Mesenchymal stem cell (in vitro differentiated cells and primary cell): ENCODE measurements at regions not wholly inside any gene's neighbourhood (a gene's known extent, or its start where the extent isn't known, plus 50 kb on each side); places are given as distances from the start of the nearest gene placed in this dataset.

ENCODE experiments used
- DNase-seq: peaks from one replicate; pipeline ENCODE4 v3.0.0-alpha.2; 2013
- H2AFZ ChIP-seq: one replicate; pipeline ENCODE4 v1.6.1; 2013; ENCODE audit warnings: low read depth, mild to moderate bottlenecking, control low read depth, inconsistent platforms, low read length, moderate library complexity
- H2AK5ac ChIP-seq: 2 replicates; pipeline ENCODE4 v1.6.1; 2013; ENCODE audit warnings: low read length, moderate library complexity, mild to moderate bottlenecking, inconsistent platforms; ENCODE audit not compliant: severe bottlenecking
- H2BK120ac ChIP-seq: one replicate; pipeline ENCODE4 v1.6.1; 2013; ENCODE audit warnings: low read depth, mild to moderate bottlenecking, inconsistent platforms, low read length, moderate library complexity
- H2BK12ac ChIP-seq, 2 experiments: one replicate each; pipeline ENCODE4 v1.6.1; 2013; ENCODE audit warnings: inconsistent platforms in 2 of 2, low read length in 2 of 2, mild to moderate bottlenecking in 2 of 2, moderate library complexity in 2 of 2, control low read depth in 1 of 2
- H2BK15ac ChIP-seq: one replicate; pipeline ENCODE4 v1.6.1; 2013; ENCODE audit warnings: mild to moderate bottlenecking, low read depth, inconsistent platforms; ENCODE audit not compliant: poor library complexity, severe bottlenecking
- H2BK5ac ChIP-seq: 2 replicates; pipeline ENCODE4 v1.6.1; 2013; ENCODE audit warnings: low read depth, mild to moderate bottlenecking, low read length, control low read depth, inconsistent platforms; ENCODE audit not compliant: poor library complexity, severe bottlenecking
- H3K14ac ChIP-seq, 2 experiments: one replicate each; pipeline ENCODE4 v1.6.1; 2013; ENCODE audit warnings: inconsistent platforms in 2 of 2, low read length in 2 of 2, control low read depth in 1 of 2, mild to moderate bottlenecking in 1 of 2, moderate library complexity in 1 of 2
- H3K18ac ChIP-seq, 2 experiments: one replicate each; pipeline ENCODE4 v1.6.1; 2013; ENCODE audit warnings: inconsistent platforms in 2 of 2, low read length in 2 of 2, control low read depth in 1 of 2, low read depth in 1 of 2, mild to moderate bottlenecking in 1 of 2
- H3K23ac ChIP-seq, 2 experiments: one replicate each; pipeline ENCODE4 v1.6.1; 2013; ENCODE audit warnings: inconsistent platforms in 2 of 2, low read length in 2 of 2, mild to moderate bottlenecking in 2 of 2, moderate library complexity in 2 of 2, control low read depth in 1 of 2
- H3K27ac ChIP-seq: 2 replicates; pipeline ENCODE4 v1.5.1; 2013; ENCODE audit warnings: mild to moderate bottlenecking, moderate library complexity, low read length, control low read depth, inconsistent platforms; ENCODE audit not compliant: poor library complexity, severe bottlenecking
- H3K27me3 ChIP-seq, 2 experiments: 2 replicates each; pipeline versions ENCODE4 v1.6.1 to v1.7.0; 2013; ENCODE audit warnings: low read length in 2 of 2, mild to moderate bottlenecking in 2 of 2, moderate library complexity in 2 of 2, control low read depth in 1 of 2, inconsistent platforms in 1 of 2; ENCODE audit not compliant: control insufficient read depth in 1 of 2, insufficient read depth in 1 of 2
- H3K36me3 ChIP-seq, 2 experiments: 2 replicates each; pipeline versions ENCODE4 v1.6.1 to v1.7.0; 2013; ENCODE audit warnings: low read length in 2 of 2, control low read depth in 1 of 2, inconsistent platforms in 1 of 2, low read depth in 1 of 2, mild to moderate bottlenecking in 1 of 2; ENCODE audit not compliant: insufficient read depth in 2 of 2, control insufficient read depth in 1 of 2
- H3K4ac ChIP-seq, 2 experiments: one replicate each; pipeline ENCODE4 v1.6.1; 2013; ENCODE audit warnings: inconsistent platforms in 2 of 2, low read length in 2 of 2, mild to moderate bottlenecking in 2 of 2, moderate library complexity in 2 of 2, control low read depth in 1 of 2, low read depth in 1 of 2
- H3K4me1 ChIP-seq: 2 replicates; pipeline ENCODE4 v1.6.1; 2013; ENCODE audit warnings: low read depth, low read length, control low read depth; ENCODE audit not compliant: control insufficient read depth, insufficient read depth
- H3K4me2 ChIP-seq: 2 replicates; pipeline ENCODE4 v1.6.1; 2013; ENCODE audit warnings: low read length, mild to moderate bottlenecking, inconsistent platforms; ENCODE audit not compliant: poor library complexity, severe bottlenecking
- H3K4me3 ChIP-seq, 2 experiments: 2 replicates each; pipeline versions ENCODE4 v1.5.1 to v1.7.0; 2013; ENCODE audit warnings: low read length in 2 of 2, mild to moderate bottlenecking in 2 of 2, control low read depth in 1 of 2, low read depth in 1 of 2; ENCODE audit not compliant: insufficient read depth in 1 of 2
- H3K79me1 ChIP-seq: replicated peaks from 2 replicates; pipeline ENCODE4 v1.6.1; 2013; ENCODE audit warnings: mild to moderate bottlenecking, control low read depth, low read length, inconsistent platforms; ENCODE audit not compliant: poor library complexity, severe bottlenecking
- H3K9ac ChIP-seq: 2 replicates; pipeline ENCODE4 v1.7.0; 2013; ENCODE audit warnings: mild to moderate bottlenecking, low read length, moderate library complexity
- H3K9me3 ChIP-seq: 2 replicates; pipeline ENCODE4 v1.7.0; 2013; ENCODE audit warnings: mild to moderate bottlenecking, low read length; ENCODE audit not compliant: control insufficient read depth
- H4K8ac ChIP-seq: one replicate; pipeline ENCODE4 v1.6.1; 2013; ENCODE audit warnings: inconsistent platforms, mild to moderate bottlenecking, low read length, moderate library complexity
- H4K91ac ChIP-seq: one replicate; pipeline ENCODE4 v1.6.1; 2013; ENCODE audit warnings: mild to moderate bottlenecking, low read length, inconsistent platforms
- WGBS: methylation state at CpG from one replicate; pipeline ENCODE4 v1.1.7; 2013; ENCODE audit warnings: mixed read lengths; 5-methylcytosine and 5-hydroxymethylcytosine counted together

DNA sequence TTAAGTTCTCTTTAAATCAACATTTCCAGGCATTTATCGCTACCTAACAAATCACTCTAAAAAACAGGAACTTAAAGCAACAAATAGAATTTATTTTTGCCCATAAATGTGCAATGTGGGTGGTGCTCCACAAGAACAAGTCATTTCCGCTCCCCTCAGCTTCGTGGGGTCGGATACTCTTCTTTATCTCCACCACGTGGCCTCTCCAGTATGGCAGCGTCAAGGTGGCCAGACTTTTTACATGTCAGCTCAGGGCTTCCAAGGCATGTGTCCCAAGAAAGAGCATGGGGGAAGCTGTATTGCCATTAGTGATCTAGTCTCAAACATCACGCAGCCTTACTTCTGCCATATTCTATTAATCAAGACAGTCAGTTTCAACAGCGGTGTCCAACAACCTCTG, 249.2 kb upstream of the NOCT start:
- Histone ChIP-seq H3K36me3 (no peaks in the 10 kb centered on the region), H4K91ac (no peak overlapping the region), H3K4me2 (no peak overlapping the region), H2BK15ac (no peak overlapping the region), H3K4me3 (no peak overlapping the region), H3K4me1 (no peaks in the 10 kb centered on the region), H3K9ac (no peak overlapping the region), H3K79me1 (no peaks in the 10 kb centered on the region), H2AK5ac (no peak overlapping the region), H3K18ac (no peak overlapping the region), H4K8ac (no peak overlapping the region), H2BK120ac (no peak overlapping the region), H3K9me3 (no peaks in the 10 kb centered on the region), H2BK5ac (no peak overlapping the region), H3K27me3 (no peaks in the 10 kb centered on the region), H3K23ac (no peak overlapping the region), H2AFZ (no peak overlapping the region), H3K27ac (no peak overlapping the region), H2BK12ac (no peak overlapping the region), H3K14ac (no peak overlapping the region), H3K4ac (no peak overlapping the region)
- no peak for DNase-seq
- 96% methylated on average over 7 of the region's 8 CpGs for WGBS

DNA sequence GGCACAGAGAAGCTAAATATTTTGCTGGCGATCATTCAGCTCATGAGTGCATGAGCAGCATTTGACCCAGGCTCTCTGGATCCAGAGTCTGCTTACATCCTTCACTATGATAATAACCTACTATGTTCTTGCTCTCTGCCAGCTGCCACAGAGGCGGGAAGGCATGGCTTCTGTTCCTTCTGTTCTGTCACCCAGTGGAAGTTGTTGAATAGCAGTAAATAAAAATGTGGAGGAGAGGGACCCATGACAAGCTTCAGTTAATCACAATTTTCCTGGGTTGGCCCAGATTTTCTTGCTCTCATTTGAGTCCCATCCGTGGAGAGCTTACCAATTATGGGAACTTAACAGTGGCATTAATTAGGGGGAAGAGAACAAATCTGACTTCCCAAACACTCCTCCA, 250.1 kb upstream of the NOCT start:
- no peak overlapping the region for H3K4me2 ChIP-seq
- no peak overlapping the region for H2BK12ac ChIP-seq
- no peak overlapping the region for H2BK15ac ChIP-seq
- H3K27me3 ChIP-seq = no peaks in the 10 kb centered on the region
- H3K18ac ChIP-seq = no peak overlapping the region
- H3K9me3 ChIP-seq = no peaks in the 10 kb centered on the region
- no peak overlapping the region for H3K9ac ChIP-seq
- H3K36me3 ChIP-seq = no peaks in the 10 kb centered on the region
- no peak overlapping the region for H3K4ac ChIP-seq
- H2BK5ac ChIP-seq = no peak overlapping the region
- no peak overlapping the region for H2AFZ ChIP-seq
- H4K91ac ChIP-seq = no peak overlapping the region
- no peak overlapping the region for H2BK120ac ChIP-seq
- no peak overlapping the region for H4K8ac ChIP-seq
- no peak for DNase-seq
- H3K23ac ChIP-seq = no peak overlapping the region
- no peak overlapping the region for H3K27ac ChIP-seq
- H3K4me3 ChIP-seq = no peak overlapping the region
- WGBS = 97% methylated on average over 2 of the region's 3 CpGs
- no peak overlapping the region for H3K14ac ChIP-seq
- no peaks in the 10 kb centered on the region for H3K79me1 ChIP-seq
- no peaks in the 10 kb centered on the region for H3K4me1 ChIP-seq
- no peak overlapping the region for H2AK5ac ChIP-seq

DNA sequence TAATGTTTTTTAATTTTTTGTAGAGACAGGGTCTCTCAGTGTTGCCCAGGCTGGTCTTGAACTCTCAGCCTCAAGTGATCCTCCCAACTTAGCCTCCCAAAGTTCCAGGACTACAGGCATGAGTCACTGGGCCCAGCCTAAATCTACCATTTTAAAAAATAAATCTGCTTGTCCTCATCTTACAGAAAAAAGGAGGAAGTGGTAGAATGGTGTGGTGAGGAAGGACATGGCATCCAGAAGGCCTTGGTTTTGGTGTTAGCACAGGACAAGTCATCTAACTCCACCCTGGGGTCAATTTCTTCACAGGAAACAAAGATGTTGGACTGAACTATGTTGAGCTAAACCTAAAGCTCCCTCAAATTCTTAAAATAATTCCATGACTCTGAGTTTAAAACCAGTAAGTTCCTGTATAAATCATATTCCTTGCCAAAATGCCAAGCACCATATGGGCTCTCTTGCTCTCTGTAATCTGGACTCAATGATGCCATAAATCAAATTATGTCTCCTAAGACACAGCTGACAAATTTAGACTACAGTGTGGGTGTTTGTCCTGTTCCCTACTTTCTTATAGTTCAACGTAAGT, 253.9 kb upstream of the NOCT start:
- H3K4ac ChIP-seq = no peak overlapping the region
- no peak overlapping the region for H3K4me2 ChIP-seq
- no peak overlapping the region for H2BK120ac ChIP-seq
- H3K14ac ChIP-seq = no peak overlapping the region
- no peak overlapping the region for H2AFZ ChIP-seq
- no peak overlapping the region for H3K4me3 ChIP-seq
- H3K9me3 ChIP-seq = no peaks in the 10 kb centered on the region
- WGBS = 90% methylated on average over 1 of the region's 1 CpG
- DNase-seq = no peak
- H3K9ac ChIP-seq = no peak overlapping the region
- no peak overlapping the region for H2BK15ac ChIP-seq
- no peaks in the 10 kb centered on the region for H3K4me1 ChIP-seq
- H3K79me1 ChIP-seq = no peaks in the 10 kb centered on the region
- no peak overlapping the region for H4K91ac ChIP-seq
- H4K8ac ChIP-seq = no peak overlapping the region
- no peak overlapping the region for H2AK5ac ChIP-seq
- H3K27ac ChIP-seq = no peak overlapping the region
- H3K18ac ChIP-seq = no peak overlapping the region
- no peak overlapping the region for H2BK5ac ChIP-seq
- no peaks in the 10 kb centered on the region for H3K36me3 ChIP-seq
- no peak overlapping the region for H3K23ac ChIP-seq
- H3K27me3 ChIP-seq = no peaks in the 10 kb centered on the region
- H2BK12ac ChIP-seq = no peak overlapping the region

DNA sequence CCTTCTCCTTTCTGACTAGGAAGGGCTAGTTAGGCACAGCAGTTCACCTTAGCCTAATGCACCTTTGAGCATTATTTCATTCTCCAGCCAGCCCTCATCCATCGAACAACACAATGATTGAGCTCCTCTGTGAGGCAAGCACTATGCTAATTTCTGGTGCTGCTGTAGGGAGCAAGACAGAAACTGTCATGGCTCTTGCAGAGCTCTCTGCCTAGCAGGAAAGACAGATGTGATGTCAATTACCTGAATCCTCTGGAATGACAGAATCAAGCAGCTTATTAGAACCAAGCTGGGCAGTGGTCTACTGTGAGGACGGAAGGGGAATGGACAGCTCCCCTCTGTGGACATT, 256.1 kb upstream of the NOCT start:
- H3K4me3 ChIP-seq = no peak overlapping the region
- no peak for DNase-seq

More for the DNA sequence above, 256.1 kb upstream of the NOCT start:
- WGBS = 91% methylated on average over 2 of the region's 2 CpGs
- Histone ChIP-seq H3K23ac (no peak overlapping the region), H2AFZ (no peak overlapping the region), H3K4me2 (no peak overlapping the region), H3K18ac (no peak overlapping the region), H2BK5ac (no peak overlapping the region), H3K9ac (no peak overlapping the region), H3K4me1 (no peaks in the 10 kb centered on the region), H3K14ac (no peak overlapping the region), H2BK12ac (no peak overlapping the region), H4K91ac (no peak overlapping the region), H4K8ac (no peak overlapping the region), H3K27me3 (no peaks in the 10 kb centered on the region), H3K79me1 (no peaks in the 10 kb centered on the region), H3K36me3 (no peaks in the 10 kb centered on the region), H3K27ac (no peak overlapping the region), H2BK120ac (no peak overlapping the region), H3K4ac (no peak overlapping the region), H2AK5ac (no peak overlapping the region), H3K9me3 (no peaks in the 10 kb centered on the region), H2BK15ac (no peak overlapping the region)
